OCI-LY3 (cell line): ENCODE measurements at regions not wholly inside any gene's neighbourhood (a gene's known extent, or its start where the extent isn't known, plus 50 kb on each side); places are given as distances from the start of the nearest gene placed in this dataset.
A peak's percentile ranks its signal among the peaks of the same experiment; 100 is the strongest.

Experiments used
- H2AFZ ChIP-seq: fragments of 200-600, 300-600 bp; shearing (Covaris generic); 2 replicates; pipeline ENCODE4 v1.6.0; 2014; ENCODE audit warnings: antibody characterized with exemption, low read depth, low read length
- H3K27ac ChIP-seq: fragments of 200-600, 300-600 bp; sonication (generic); 2 replicates; pipeline ENCODE4 v1.5.1; 2014; ENCODE audit warnings: mild to moderate bottlenecking, low read length, moderate library complexity, mixed read lengths
- H3K27me3 ChIP-seq: fragments of 200-600, 300-600 bp; sonication (generic); 2 replicates; pipeline ENCODE4 v1.6.1; 2014; ENCODE audit warnings: low read depth, low read length, mixed read lengths
- H3K36me3 ChIP-seq: fragments of 200-600, 300-600 bp; sonication (generic); replicated peaks from 2 replicates; pipeline ENCODE3; 2014; ENCODE audit warnings: low read depth, low read length, mixed read lengths
- H3K4me1 ChIP-seq: fragments of 300-600, 200-600 bp; sonication (generic); 2 replicates; pipeline ENCODE4 v1.6.1; 2014; ENCODE audit warnings: low read length, mixed read lengths
- H3K4me2 ChIP-seq: fragments of 200-600, 300-600 bp; sonication (generic); 2 replicates; pipeline ENCODE4 v1.6.1; 2014; ENCODE audit warnings: low read length, mixed read lengths
- H3K4me3 ChIP-seq: fragments of 300-600, 200-600 bp; sonication (generic); 2 replicates; pipeline ENCODE4 v1.5.1; 2014; ENCODE audit warnings: antibody characterized with exemption, mild to moderate bottlenecking, low read length, moderate library complexity
- H3K79me2 ChIP-seq: fragments of 300-600, 200-600 bp; shearing (Covaris generic); 2 replicates; pipeline ENCODE4 v1.6.1; 2014; ENCODE audit warnings: mild to moderate bottlenecking, low read length, mixed read lengths
- H3K9ac ChIP-seq: fragments of 300-600, 200-600 bp; shearing (Covaris generic); 2 replicates; pipeline ENCODE4 v1.6.0; 2014; ENCODE audit warnings: mild to moderate bottlenecking, low read length, moderate library complexity
- H3K9me3 ChIP-seq: fragments of 200-600, 300-600 bp; shearing (Covaris generic); 2 replicates; pipeline ENCODE4 v1.6.1; 2014; ENCODE audit warnings: low read length, mixed read lengths; ENCODE audit not compliant: insufficient read depth
- H4K20me1 ChIP-seq: fragments of 200-600, 300-600 bp; sonication (generic); 2 replicates; pipeline ENCODE4 v1.6.1; 2016; ENCODE audit warnings: low read length, mixed read lengths; ENCODE audit not compliant: insufficient read depth
- EZH2phosphoT487 ChIP-seq: fragments of 200-600 bp; shearing (Covaris generic); IDR thresholded peaks from 2 replicates; pipeline ENCODE4 v1.6.1; 2018; ENCODE audit warnings: antibody characterized with exemption, mixed run types, low read depth
- TF ChIP-seq, protein P1 (sequence below): fragments of 200-600, 300-600 bp; sonication (generic); IDR thresholded peaks from 2 replicates; pipeline ENCODE4 v1.5.1; 2014; ENCODE audit warnings: antibody characterized with exemption, low read length, low read depth

DNA sequence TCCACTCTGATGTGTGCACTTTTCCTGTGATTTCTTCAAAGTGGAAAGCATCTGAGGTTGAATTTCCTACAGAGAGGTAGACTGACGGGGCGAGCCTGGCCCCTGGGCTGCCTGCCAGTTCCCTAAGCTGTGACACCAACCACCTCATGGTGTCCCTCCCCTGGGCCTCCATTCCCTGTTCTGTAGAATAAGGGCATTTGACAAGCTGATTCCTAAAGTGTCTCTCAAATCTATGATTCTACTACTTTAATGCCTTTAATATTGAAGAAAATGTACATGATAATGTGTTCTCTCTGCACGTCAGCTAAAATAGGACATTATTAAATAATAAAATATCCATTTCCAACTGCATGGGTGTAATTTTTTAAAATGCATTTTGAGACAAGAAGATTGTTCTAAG is 105.1 kb downstream of the SEC61G start:
- H2AFZ ChIP-seq: no peak overlapping the region
- H3K4me3 ChIP-seq: no peak overlapping the region
- H4K20me1 ChIP-seq: no peaks in the 10 kb centered on the region
- no peaks in the 10 kb centered on the region for H3K9me3 ChIP-seq
- H3K36me3 ChIP-seq: no peaks in the 10 kb centered on the region
- no peaks in the 10 kb centered on the region for H3K27me3 ChIP-seq
- no peak overlapping the region for H3K27ac ChIP-seq
- H3K79me2 ChIP-seq: no peaks in the 10 kb centered on the region
- no peak for TF ChIP-seq EZH2phosphoT487
- TF ChIP-seq, protein P1, sequence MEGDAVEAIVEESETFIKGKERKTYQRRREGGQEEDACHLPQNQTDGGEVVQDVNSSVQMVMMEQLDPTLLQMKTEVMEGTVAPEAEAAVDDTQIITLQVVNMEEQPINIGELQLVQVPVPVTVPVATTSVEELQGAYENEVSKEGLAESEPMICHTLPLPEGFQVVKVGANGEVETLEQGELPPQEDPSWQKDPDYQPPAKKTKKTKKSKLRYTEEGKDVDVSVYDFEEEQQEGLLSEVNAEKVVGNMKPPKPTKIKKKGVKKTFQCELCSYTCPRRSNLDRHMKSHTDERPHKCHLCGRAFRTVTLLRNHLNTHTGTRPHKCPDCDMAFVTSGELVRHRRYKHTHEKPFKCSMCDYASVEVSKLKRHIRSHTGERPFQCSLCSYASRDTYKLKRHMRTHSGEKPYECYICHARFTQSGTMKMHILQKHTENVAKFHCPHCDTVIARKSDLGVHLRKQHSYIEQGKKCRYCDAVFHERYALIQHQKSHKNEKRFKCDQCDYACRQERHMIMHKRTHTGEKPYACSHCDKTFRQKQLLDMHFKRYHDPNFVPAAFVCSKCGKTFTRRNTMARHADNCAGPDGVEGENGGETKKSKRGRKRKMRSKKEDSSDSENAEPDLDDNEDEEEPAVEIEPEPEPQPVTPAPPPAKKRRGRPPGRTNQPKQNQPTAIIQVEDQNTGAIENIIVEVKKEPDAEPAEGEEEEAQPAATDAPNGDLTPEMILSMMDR: no peak
- no peak overlapping the region for H3K4me2 ChIP-seq
- no peak overlapping the region for H3K9ac ChIP-seq
- H3K4me1 ChIP-seq: peaks cover 24% of the 10 kb centered on the region

GRCh38 chr7:54643064-54643463 is 100.9 kb downstream of the VSTM2A start:
- H3K36me3 ChIP-seq: no peaks in the 10 kb centered on the region
- no peaks in the 10 kb centered on the region for H4K20me1 ChIP-seq
- no peak overlapping the region for H3K4me2 ChIP-seq
- TF ChIP-seq EZH2phosphoT487: no peak
- TF ChIP-seq, protein P1: no peak
- H3K4me3 ChIP-seq: no peak overlapping the region
- H2AFZ ChIP-seq: no peak overlapping the region
- H3K9me3 ChIP-seq: no peaks in the 10 kb centered on the region
- no peak overlapping the region for H3K27ac ChIP-seq
- H3K9ac ChIP-seq: no peak overlapping the region
- H3K79me2 ChIP-seq: no peaks in the 10 kb centered on the region
- H3K27me3 ChIP-seq: no peaks in the 10 kb centered on the region
- peaks cover 7% of the 10 kb centered on the region; the same call in 1 of the 2 replicates for H3K4me1 ChIP-seq

DNA sequence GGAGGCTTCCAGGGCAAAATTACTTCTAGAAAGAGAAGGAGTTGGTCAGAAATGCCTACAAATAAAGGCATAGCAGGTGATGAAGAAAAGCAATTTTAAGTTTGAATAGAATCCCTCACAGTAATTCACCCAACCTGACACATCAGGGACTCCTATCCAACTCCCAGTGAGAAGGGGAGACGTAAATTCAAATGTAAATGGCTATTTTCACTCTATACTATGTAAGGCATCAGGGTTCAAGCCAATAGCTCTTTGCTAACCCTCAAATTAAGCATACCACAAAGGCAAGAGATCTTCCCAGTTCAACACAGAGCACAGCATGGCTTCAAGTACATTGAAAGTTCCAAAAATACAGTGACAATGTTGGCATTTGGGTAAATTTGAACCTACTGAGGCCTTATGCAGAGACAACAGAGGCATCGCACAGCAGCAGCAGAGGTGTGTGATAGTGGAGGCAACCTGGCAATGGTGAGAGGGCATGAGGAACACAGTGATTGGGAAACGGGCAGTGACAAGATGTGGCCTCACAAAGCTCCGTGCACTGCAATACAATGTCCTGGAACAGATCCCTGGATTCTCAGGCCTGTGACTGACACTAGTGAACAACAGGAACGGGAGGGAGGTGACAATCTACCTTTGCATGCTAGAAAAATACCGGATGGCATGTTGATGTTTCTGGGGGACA is 95.7 kb downstream of the VSTM2A start:
- Histone ChIP-seq H3K27me3 (no peaks in the 10 kb centered on the region), H3K27ac (no peak overlapping the region), H3K4me3 (no peak overlapping the region), H4K20me1 (no peaks in the 10 kb centered on the region), H2AFZ (peak overlapping the region; percentile 24; the same call in 1 of the 2 replicates), H3K79me2 (no peaks in the 10 kb centered on the region), H3K4me1 (peaks cover 10% of the 10 kb centered on the region), H3K9me3 (no peaks in the 10 kb centered on the region), H3K9ac (no peak overlapping the region), H3K4me2 (no peak overlapping the region), H3K36me3 (no peaks in the 10 kb centered on the region)
- no peak for TF ChIP-seq EZH2phosphoT487
- TF ChIP-seq, protein P1: no peak

DNA sequence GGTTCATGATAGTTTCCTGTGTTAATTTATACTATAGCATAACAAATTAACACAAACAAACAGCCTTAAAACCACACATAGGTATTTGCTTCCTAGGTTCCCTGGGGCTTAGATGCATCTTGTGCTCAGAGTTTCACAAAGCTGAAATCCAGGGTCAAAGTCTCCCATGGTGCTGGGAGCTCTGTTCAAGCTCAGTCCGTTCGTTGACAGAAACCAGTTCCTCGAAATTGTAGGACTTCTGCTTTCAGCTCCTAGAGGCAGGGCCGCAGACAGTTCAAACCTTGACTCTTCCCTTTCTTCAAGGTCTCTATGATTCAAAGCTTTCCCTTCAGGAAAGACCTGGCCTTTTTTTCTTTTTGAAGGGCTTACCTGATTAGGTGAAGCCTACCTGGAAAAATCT is 90.5 kb downstream of the VSTM2A start:
- H3K27me3 ChIP-seq: no peaks in the 10 kb centered on the region
- H3K9ac ChIP-seq: no peak overlapping the region
- H2AFZ ChIP-seq: no peak overlapping the region
- H3K27ac ChIP-seq: no peak overlapping the region
- no peaks in the 10 kb centered on the region for H3K36me3 ChIP-seq
- no peaks in the 10 kb centered on the region for H3K79me2 ChIP-seq
- peaks cover 10% of the 10 kb centered on the region for H3K4me1 ChIP-seq
- TF ChIP-seq, protein P1: no peak
- no peak for TF ChIP-seq EZH2phosphoT487
- H3K4me2 ChIP-seq: no peak overlapping the region
- H4K20me1 ChIP-seq: no peaks in the 10 kb centered on the region
- no peak overlapping the region for H3K4me3 ChIP-seq
- H3K9me3 ChIP-seq: no peaks in the 10 kb centered on the region
